GM23248 (cell line): ENCODE measurements at regions not wholly inside any gene's neighbourhood (a gene's known extent, or its start where the extent isn't known, plus 50 kb on each side); places are given as distances from the start of the nearest gene placed in this dataset.

ENCODE experiments used
- DNase-seq: peaks from one replicate; pipeline ENCODE4 v3.0.0-alpha.2; 2015
- H2AFZ ChIP-seq: fragments of 200-600 bp; sonication (generic); 2 replicates; pipeline ENCODE4 v1.6.1; 2016; ENCODE audit warnings: antibody characterized with exemption
- H3F3A ChIP-seq: fragments of 200-600 bp; sonication (generic); 2 replicates; pipeline ENCODE4 v1.6.1; 2016; ENCODE audit warnings: mild to moderate bottlenecking, antibody characterized with exemption, mixed run types; ENCODE audit not compliant: insufficient read depth
- H3K27ac ChIP-seq: fragments of 200-600 bp; sonication (generic); 2 replicates; pipeline ENCODE4 v1.5.1; 2016; ENCODE audit warnings: mild to moderate bottlenecking
- H3K27me3 ChIP-seq: fragments of 200-600 bp; sonication (generic); replicated peaks from 2 replicates; pipeline ENCODE4 v1.6.1; 2016; ENCODE audit warnings: mild to moderate bottlenecking; ENCODE audit not compliant: insufficient read depth
- H3K36me3 ChIP-seq: fragments of 200-600 bp; sonication (generic); 2 replicates; pipeline ENCODE4 v1.6.1; 2016; ENCODE audit warnings: low read depth, mild to moderate bottlenecking
- H3K4me1 ChIP-seq: fragments of 200-600 bp; sonication (generic); 2 replicates; pipeline ENCODE4 v1.6.1; 2016; ENCODE audit warnings: mild to moderate bottlenecking; ENCODE audit not compliant: insufficient read depth
- H3K4me2 ChIP-seq: fragments of 200-600 bp; sonication (generic); one replicate; pipeline ENCODE4 v1.6.1; 2016; ENCODE audit warnings: mild to moderate bottlenecking; ENCODE audit not compliant: unreplicated experiment
- H3K4me3 ChIP-seq: fragments of 200-600 bp; sonication (generic); 2 replicates; pipeline ENCODE4 v1.5.1; 2016; ENCODE audit warnings: mild to moderate bottlenecking
- H3K79me2 ChIP-seq: fragments of 200-600 bp; sonication (generic); 2 replicates; pipeline ENCODE4 v1.6.1; 2016; ENCODE audit warnings: mild to moderate bottlenecking; ENCODE audit not compliant: insufficient read depth
- H3K9ac ChIP-seq: fragments of 200-600 bp; sonication (generic); 2 replicates; pipeline ENCODE4 v1.6.1; 2016; ENCODE audit warnings: mild to moderate bottlenecking
- H3K9me2 ChIP-seq: fragments of 200-600 bp; sonication (generic); 2 replicates; pipeline ENCODE4 v1.6.1; 2016; ENCODE audit warnings: mixed run types, mild to moderate bottlenecking, moderate library complexity; ENCODE audit not compliant: insufficient read depth
- H3K9me3 ChIP-seq: fragments of 200-600 bp; sonication (generic); one replicate; pipeline ENCODE4 v1.6.1; 2017; ENCODE audit warnings: low read depth
- H4K20me1 ChIP-seq: fragments of 200-600 bp; sonication (generic); 2 replicates; pipeline ENCODE4 v1.6.0; 2016; ENCODE audit not compliant: insufficient read depth
- EZH2 ChIP-seq: fragments of 200-600 bp; sonication (generic); IDR thresholded peaks from 2 replicates; pipeline ENCODE4 v1.6.1; 2018; ENCODE audit warnings: antibody characterized with exemption, mild to moderate bottlenecking; ENCODE audit not compliant: insufficient read depth, poor library complexity, severe bottlenecking
- EZH2phosphoT487 ChIP-seq: fragments of 200-600 bp; sonication (generic); IDR thresholded peaks from 2 replicates; pipeline ENCODE4 v1.6.1; 2018; ENCODE audit warnings: antibody characterized with exemption, moderate library complexity, mild to moderate bottlenecking, low read depth; ENCODE audit not compliant: insufficient read depth
- WGBS, 2 experiments: methylation state at CpG; one replicate each; pipeline ENCODE4 v1.1.6; 2015 to 2017; ENCODE audit warnings: low lambda C conversion rate in 2 of 2, low coverage in 1 of 2; ENCODE audit errors: missing lambda C conversion rate in 2 of 2; 5-methylcytosine and 5-hydroxymethylcytosine counted together
- in situ Hi-C: fragments of 300-500 bp; cut with MboI; formaldehyde crosslinking; loops from 2 replicates; pipeline ENCODE4 v1.15.0; 2020

GRCh38 chr4:117474987-117475386 lies 389.6 kb upstream of the TRAM1L1 start:
- Histone ChIP-seq H3K9me2 (no peaks in the 10 kb centered on the region), H3F3A (no peaks in the 10 kb centered on the region), H2AFZ (no peak overlapping the region), H4K20me1 (no peaks in the 10 kb centered on the region), H3K36me3 (no peaks in the 10 kb centered on the region), H3K27ac (no peak overlapping the region), H3K4me3 (no peak overlapping the region), H3K27me3 (no peaks in the 10 kb centered on the region), H3K9ac (no peak overlapping the region), H3K4me1 (no peaks in the 10 kb centered on the region), H3K4me2 (no peak overlapping the region), H3K79me2 (no peaks in the 10 kb centered on the region), H3K9me3 (no peaks in the 10 kb centered on the region)
- TF ChIP-seq EZH2phosphoT487 (no peak), EZH2 (no peak)
- DNase-seq, result no peak
- in situ Hi-C loops, result no loop called here

DNA sequence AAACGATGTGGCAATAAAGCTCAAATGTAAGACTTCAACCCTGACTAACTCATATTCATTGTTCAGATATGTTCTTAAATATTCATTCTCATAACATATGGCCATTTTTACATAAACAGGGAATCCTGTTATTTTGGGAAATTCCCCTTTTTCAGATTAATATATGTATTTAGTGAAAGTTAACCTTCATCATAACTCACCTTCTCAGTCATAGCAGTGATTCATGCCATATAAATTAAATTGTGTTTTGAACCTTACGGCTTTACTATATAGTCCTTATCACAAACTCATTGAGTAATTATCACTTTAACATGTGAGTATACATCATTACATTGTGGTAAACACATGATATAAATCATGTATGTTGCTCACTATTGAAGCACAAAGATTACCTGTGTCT lies 392.5 kb upstream of the TRAM1L1 start:
- Histone ChIP-seq H3K36me3 (no peaks in the 10 kb centered on the region), H3K4me2 (no peak overlapping the region), H3K9ac (no peak overlapping the region), H3K4me3 (no peak overlapping the region), H3K27ac (no peak overlapping the region), H3K4me1 (no peaks in the 10 kb centered on the region), H3F3A (no peaks in the 10 kb centered on the region), H3K9me2 (no peaks in the 10 kb centered on the region), H3K79me2 (no peaks in the 10 kb centered on the region), H4K20me1 (no peaks in the 10 kb centered on the region), H3K9me3 (no peaks in the 10 kb centered on the region), H2AFZ (no peak overlapping the region), H3K27me3 (no peaks in the 10 kb centered on the region)
- DNase-seq, result no peak
- no peak for TF ChIP-seq EZH2phosphoT487
- no peak for TF ChIP-seq EZH2
- WGBS, 2 experiments, result 43 to 48% methylated on average over 2 of the region's 2 CpGs
- in situ Hi-C loops, result no loop called here

DNA sequence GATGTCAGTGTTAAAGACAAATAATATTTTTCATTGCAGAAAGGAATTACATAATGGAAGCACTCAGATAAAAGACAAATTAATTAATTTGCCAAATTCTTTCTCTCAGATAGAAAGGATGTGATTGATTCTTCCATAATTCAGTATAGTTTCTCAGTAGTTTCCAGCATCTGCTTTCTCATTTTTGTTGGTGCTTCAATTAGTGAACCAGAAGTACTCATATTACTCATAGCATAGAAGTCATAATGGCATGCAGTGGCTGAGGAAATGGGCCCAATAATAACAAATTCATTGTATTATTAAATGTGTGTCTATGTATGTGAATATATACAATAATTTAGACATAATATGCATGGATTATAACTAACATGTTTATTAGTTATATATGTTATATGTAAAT lies 393.3 kb upstream of the TRAM1L1 start:
- Histone ChIP-seq H3K4me1 (no peaks in the 10 kb centered on the region), H3K9me3 (no peaks in the 10 kb centered on the region), H3F3A (no peaks in the 10 kb centered on the region), H3K4me2 (no peak overlapping the region), H3K36me3 (no peaks in the 10 kb centered on the region), H3K9ac (no peak overlapping the region), H4K20me1 (no peaks in the 10 kb centered on the region), H2AFZ (no peak overlapping the region), H3K4me3 (no peak overlapping the region), H3K79me2 (no peaks in the 10 kb centered on the region), H3K27ac (no peak overlapping the region), H3K27me3 (no peaks in the 10 kb centered on the region), H3K9me2 (no peaks in the 10 kb centered on the region)
- in situ Hi-C loops, result no loop called here
- no peak for TF ChIP-seq EZH2phosphoT487
- no peak for TF ChIP-seq EZH2
- DNase-seq, result no peak

DNA sequence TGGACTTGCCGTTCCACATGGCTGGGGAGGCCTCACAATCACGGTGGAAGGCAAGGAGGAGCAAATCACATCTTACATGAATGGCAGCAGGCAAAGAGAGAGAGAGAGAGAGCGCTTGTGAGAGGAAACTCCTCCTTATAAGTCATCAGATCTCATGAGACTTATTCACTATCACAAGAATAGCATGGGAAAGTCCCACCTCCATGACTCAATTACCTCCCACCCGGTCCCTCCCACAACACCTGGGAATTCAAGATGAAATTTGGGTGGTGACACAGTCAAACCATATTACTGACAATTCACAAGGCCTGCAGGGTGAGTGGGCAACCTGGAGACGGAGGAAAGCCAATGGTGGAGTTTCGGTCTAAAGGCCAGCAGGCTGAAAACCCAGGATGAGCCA lies 394.3 kb upstream of the TRAM1L1 start:
- DNase-seq, result no peak
- no peak overlapping the region for H2AFZ ChIP-seq

GRCh38 chr4:117481742-117482141 lies 396.4 kb upstream of the TRAM1L1 start:
- H3K27ac ChIP-seq, result no peak overlapping the region
- H3K36me3 ChIP-seq, result no peaks in the 10 kb centered on the region
- in situ Hi-C loops, result no loop called here
- no peaks in the 10 kb centered on the region for H3K4me1 ChIP-seq
- no peaks in the 10 kb centered on the region for H3K79me2 ChIP-seq
- H2AFZ ChIP-seq, result no peak overlapping the region
- WGBS, 2 experiments, result 36 to 39% methylated on average over 3 of the region's 3 CpGs
- H4K20me1 ChIP-seq, result no peaks in the 10 kb centered on the region
- H3K4me2 ChIP-seq, result no peak overlapping the region
- TF ChIP-seq EZH2phosphoT487, result no peak
- no peak for TF ChIP-seq EZH2
- H3K9ac ChIP-seq, result no peak overlapping the region
- no peaks in the 10 kb centered on the region for H3K27me3 ChIP-seq
- no peaks in the 10 kb centered on the region for H3F3A ChIP-seq
- no peak overlapping the region for H3K4me3 ChIP-seq
- no peak for DNase-seq
- H3K9me3 ChIP-seq, result no peaks in the 10 kb centered on the region
- no peaks in the 10 kb centered on the region for H3K9me2 ChIP-seq

More for the DNA sequence above, 394.3 kb upstream of the TRAM1L1 start:
- H3K9me2 ChIP-seq, result no peaks in the 10 kb centered on the region
- in situ Hi-C loops, result no loop called here
- H3K27me3 ChIP-seq, result no peaks in the 10 kb centered on the region
- H3K79me2 ChIP-seq, result no peaks in the 10 kb centered on the region
- no peak for TF ChIP-seq EZH2phosphoT487
- no peak for TF ChIP-seq EZH2
- H3K4me1 ChIP-seq, result no peaks in the 10 kb centered on the region
- H3K9ac ChIP-seq, result no peak overlapping the region
- no peak overlapping the region for H3K27ac ChIP-seq
- H3F3A ChIP-seq, result no peaks in the 10 kb centered on the region
- no peaks in the 10 kb centered on the region for H3K36me3 ChIP-seq
- H3K4me3 ChIP-seq, result no peak overlapping the region
- no peaks in the 10 kb centered on the region for H3K9me3 ChIP-seq
- H3K4me2 ChIP-seq, result no peak overlapping the region
- H4K20me1 ChIP-seq, result no peaks in the 10 kb centered on the region
- 18 to 27% methylated on average over 6 of the region's 6 CpGs for WGBS, 2 experiments
